Activated T-helper 2 cell treated with anti-CD3 and anti-CD28 coated beads, Interferon-gamma antibody, Interleukin-2, Interleukin-4, amounts not matched to agents 10 μg/mL and 5 μg/mL and 100 μg/mL, durations not matched to agents 14 hours and 24 hours and 36 hours (primary cell): ENCODE measurements at regions not wholly inside any gene's neighbourhood (a gene's known extent, or its start where the extent isn't known, plus 50 kb on each side); places are given as distances from the start of the nearest gene placed in this dataset.
"Not testable (repeated sequence)": the region's sequence is repeated elsewhere in the genome, so short reads cannot be mapped to it uniquely, and the experiment has no call there.

Source experiments
- DNase-seq: peaks from one replicate; pipeline ENCODE4 v3.0.0; 2021; ENCODE audit warnings: low spot score
- H3K27ac Mint-ChIP-seq: one replicate; pipeline ENCODE4 v1.8.0; 2021; ENCODE audit warnings: mixed read lengths
- H3K27me3 Mint-ChIP-seq: one replicate; pipeline ENCODE4 v1.8.0; 2021; ENCODE audit warnings: low read depth, mixed read lengths
- H3K36me3 Mint-ChIP-seq: one replicate; pipeline ENCODE4 v1.8.0; 2021; ENCODE audit warnings: low read depth, mixed read lengths
- H3K4me1 Mint-ChIP-seq: one replicate; pipeline ENCODE4 v1.8.0; 2021; ENCODE audit warnings: low read depth, mixed read lengths
- H3K4me3 Mint-ChIP-seq: one replicate; pipeline ENCODE4 v1.8.0; 2021; ENCODE audit warnings: low read depth, mild to moderate bottlenecking, moderate library complexity, mixed read lengths
- H3K9me3 Mint-ChIP-seq: one replicate; pipeline ENCODE4 v1.8.0; 2021; ENCODE audit warnings: mixed read lengths
- intact Hi-C: fragments of 100-400 bp; cut with micrococcal nuclease; formaldehyde crosslinking; loops from one replicate; pipeline ENCODE4 v1.15.1; 2023

GRCh38 chr18:29841631-29842030 is 1200.9 kb downstream of the DSC3 start:
- Mint-ChIP-seq H3K4me3 (no peak overlapping the region), H3K27ac (no peak overlapping the region), H3K36me3 (no peaks in the 10 kb centered on the region), H3K4me1 (no peaks in the 10 kb centered on the region), H3K9me3 (peaks cover 32% of the 10 kb centered on the region), H3K27me3 (no peaks in the 10 kb centered on the region)
- DNase-seq: no peak
- intact Hi-C loops: no loop called here

DNA sequence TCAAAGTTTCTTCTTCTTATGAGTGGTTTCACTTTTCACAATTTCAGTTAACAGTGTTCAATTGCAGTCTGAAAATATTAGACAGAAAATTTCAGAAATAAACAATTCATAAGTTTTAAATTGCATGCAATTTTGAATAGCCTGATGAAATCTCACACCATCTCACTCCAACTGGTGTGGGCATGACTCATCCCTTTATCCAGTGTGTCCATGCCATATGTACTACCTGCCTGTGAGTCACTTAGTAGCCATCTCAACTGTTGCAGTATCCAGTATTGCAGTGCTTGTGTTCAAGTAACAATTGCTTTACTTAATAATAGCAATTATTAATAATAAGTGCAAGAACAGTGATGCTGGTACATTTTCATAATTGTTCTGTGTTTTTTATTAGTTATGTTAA is 1202.5 kb downstream of the DSC3 start:
- no peaks in the 10 kb centered on the region for H3K4me1 Mint-ChIP-seq
- H3K9me3 Mint-ChIP-seq: peaks cover 35% of the 10 kb centered on the region
- H3K27ac Mint-ChIP-seq: no peak overlapping the region
- no peak for DNase-seq
- H3K36me3 Mint-ChIP-seq: no peaks in the 10 kb centered on the region
- intact Hi-C loops: no loop called here
- H3K4me3 Mint-ChIP-seq: no peak overlapping the region
- no peaks in the 10 kb centered on the region for H3K27me3 Mint-ChIP-seq

- intact Hi-C loops, DNase-seq, H3K27ac Mint-ChIP-seq, H3K36me3 Mint-ChIP-seq, H3K27me3 Mint-ChIP-seq, H3K4me1 Mint-ChIP-seq, H3K4me3 Mint-ChIP-seq: not testable (repeated sequence)
- H3K9me3 Mint-ChIP-seq: peaks cover 43% of the 10 kb centered on the region
Observed at GRCh38 chr18:29838961-29839360, 1203.6 kb downstream of the DSC3 start.

GRCh38 chr18:29838556-29838955 is 1204.0 kb downstream of the DSC3 start:
- Mint-ChIP-seq H3K4me1 (no peaks in the 10 kb centered on the region), H3K4me3 (no peak overlapping the region), H3K27me3 (no peaks in the 10 kb centered on the region), H3K36me3 (no peaks in the 10 kb centered on the region), H3K27ac (no peak overlapping the region), H3K9me3 (peaks cover 45% of the 10 kb centered on the region)
- intact Hi-C loops: no loop called here
- DNase-seq: no peak

DNA sequence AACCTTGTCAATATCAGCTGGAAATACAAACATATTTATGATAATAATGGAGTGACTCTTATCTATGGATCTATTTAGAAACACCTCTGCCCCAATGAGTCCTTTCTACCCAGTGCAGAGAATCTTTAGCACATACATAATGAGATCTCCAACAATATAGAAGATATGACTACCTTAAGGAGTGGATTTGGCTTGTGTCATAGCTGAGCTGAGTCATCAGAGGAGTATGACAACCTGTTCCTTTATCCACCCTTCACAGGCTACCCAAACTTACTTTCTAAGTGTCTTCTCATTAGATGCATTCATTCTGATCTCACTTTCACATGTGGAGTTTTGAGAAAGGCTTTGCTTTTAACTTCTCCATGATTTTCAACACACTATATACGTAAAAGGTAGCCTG is 1218.9 kb downstream of the DSC3 start:
- Mint-ChIP-seq H3K27me3 (no peaks in the 10 kb centered on the region), H3K36me3 (no peaks in the 10 kb centered on the region), H3K27ac (no peak overlapping the region), H3K4me3 (no peak overlapping the region), H3K4me1 (no peaks in the 10 kb centered on the region), H3K9me3 (peaks cover 61% of the 10 kb centered on the region)
- intact Hi-C loops: no loop called here
- DNase-seq: no peak

GRCh38 chr18:29821544-29821943 is 1221.0 kb downstream of the DSC3 start:
- H3K4me1 Mint-ChIP-seq: no peaks in the 10 kb centered on the region
- H3K36me3 Mint-ChIP-seq: no peaks in the 10 kb centered on the region
- DNase-seq: no peak
- peaks cover 65% of the 10 kb centered on the region for H3K9me3 Mint-ChIP-seq
- no peaks in the 10 kb centered on the region for H3K27me3 Mint-ChIP-seq
- H3K4me3 Mint-ChIP-seq: no peak overlapping the region
- H3K27ac Mint-ChIP-seq: no peak overlapping the region
- intact Hi-C loops: no loop called here

DNA sequence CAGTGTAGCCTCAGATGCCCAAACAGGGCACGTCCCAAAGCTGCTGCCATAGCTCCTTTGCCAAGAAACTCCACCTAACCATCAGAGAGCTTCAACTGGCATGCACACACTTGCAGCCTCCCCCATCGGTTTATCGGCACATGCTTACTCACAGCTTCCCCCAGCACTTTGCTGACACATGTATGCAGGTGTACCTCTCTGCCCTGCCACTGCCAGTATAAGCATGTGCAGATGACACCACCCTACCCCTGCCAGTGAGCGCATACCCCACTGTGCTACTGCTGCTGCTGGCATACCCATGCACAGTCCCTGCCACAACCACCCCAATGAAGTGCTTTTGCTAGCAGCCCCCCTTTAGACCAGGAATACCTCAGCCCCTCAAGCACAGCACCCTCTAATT is 1231.0 kb downstream of the DSC3 start:
- Mint-ChIP-seq H3K9me3 (peaks cover 65% of the 10 kb centered on the region), H3K36me3 (no peaks in the 10 kb centered on the region), H3K27ac (no peak overlapping the region), H3K4me3 (no peak overlapping the region), H3K27me3 (no peaks in the 10 kb centered on the region), H3K4me1 (no peaks in the 10 kb centered on the region)
- no peak for DNase-seq
- intact Hi-C loops: no loop called here

- Mint-ChIP-seq H3K36me3 (no peaks in the 10 kb centered on the region), H3K27ac (no peak overlapping the region), H3K27me3 (no peaks in the 10 kb centered on the region), H3K4me3 (no peak overlapping the region), H3K4me1 (no peaks in the 10 kb centered on the region), H3K9me3 (peaks cover 19% of the 10 kb centered on the region)
- intact Hi-C loops: no loop called here
- DNase-seq: no peak
Observed at GRCh38 chr18:29780816-29781215, 1261.7 kb downstream of the DSC3 start.

GRCh38 chr18:29779096-29779495 is 1263.4 kb downstream of the DSC3 start:
- H3K9me3 Mint-ChIP-seq: peaks cover 23% of the 10 kb centered on the region
- H3K27me3 Mint-ChIP-seq: no peaks in the 10 kb centered on the region
- DNase-seq: no peak
- intact Hi-C loops: no loop called here
- no peak overlapping the region for H3K27ac Mint-ChIP-seq
- H3K4me1 Mint-ChIP-seq: no peaks in the 10 kb centered on the region
- H3K4me3 Mint-ChIP-seq: no peak overlapping the region
- no peaks in the 10 kb centered on the region for H3K36me3 Mint-ChIP-seq

- DNase-seq: no peak
- Mint-ChIP-seq H3K27ac (no peak overlapping the region), H3K27me3 (no peaks in the 10 kb centered on the region), H3K4me3 (no peak overlapping the region), H3K4me1 (no peaks in the 10 kb centered on the region), H3K9me3 (peaks cover 37% of the 10 kb centered on the region), H3K36me3 (no peaks in the 10 kb centered on the region)
- intact Hi-C loops: no loop called here
Observed at GRCh38 chr18:29753379-29753778, 1289.2 kb downstream of the DSC3 start.

DNA sequence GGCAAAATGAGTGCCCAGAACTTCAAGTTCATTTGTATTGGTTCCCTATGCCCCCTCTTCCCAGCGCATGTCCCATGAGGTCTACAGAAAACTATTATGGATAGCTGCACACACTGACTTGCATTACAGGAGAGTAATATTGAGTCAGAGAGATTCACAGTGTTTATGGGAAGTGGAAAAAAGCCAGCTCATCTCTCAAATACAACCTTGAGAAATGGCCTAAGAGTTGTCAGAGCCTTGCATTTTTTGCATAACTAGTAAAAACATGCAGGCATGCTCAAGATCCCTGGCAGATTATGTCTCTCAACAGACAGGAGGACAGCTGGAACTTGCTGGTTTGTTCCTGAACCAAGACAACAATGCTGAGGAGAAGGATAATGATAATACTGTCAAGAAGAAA is 1292.8 kb downstream of the DSC3 start:
- intact Hi-C loops: no loop called here
- H3K27me3 Mint-ChIP-seq: no peaks in the 10 kb centered on the region
- H3K27ac Mint-ChIP-seq: no peak overlapping the region
- H3K9me3 Mint-ChIP-seq: peaks cover 39% of the 10 kb centered on the region
- DNase-seq: no peak
- no peaks in the 10 kb centered on the region for H3K36me3 Mint-ChIP-seq
- no peak overlapping the region for H3K4me3 Mint-ChIP-seq
- no peaks in the 10 kb centered on the region for H3K4me1 Mint-ChIP-seq

- DNase-seq: no peak
- no peaks in the 10 kb centered on the region for H3K4me1 Mint-ChIP-seq
- no peaks in the 10 kb centered on the region for H3K27me3 Mint-ChIP-seq
- peaks cover 42% of the 10 kb centered on the region for H3K9me3 Mint-ChIP-seq
- no peaks in the 10 kb centered on the region for H3K36me3 Mint-ChIP-seq
- no peak overlapping the region for H3K27ac Mint-ChIP-seq
- intact Hi-C loops: no loop called here
- H3K4me3 Mint-ChIP-seq: no peak overlapping the region
Observed at GRCh38 chr18:29741461-29741860, 1301.1 kb downstream of the DSC3 start.

- H3K9me3 Mint-ChIP-seq: peaks cover 66% of the 10 kb centered on the region
- H3K27me3 Mint-ChIP-seq: no peaks in the 10 kb centered on the region
- no peaks in the 10 kb centered on the region for H3K4me1 Mint-ChIP-seq
- H3K27ac Mint-ChIP-seq: no peak overlapping the region
- no peak for DNase-seq
- intact Hi-C loops: no loop called here
- H3K4me3 Mint-ChIP-seq: no peak overlapping the region
- H3K36me3 Mint-ChIP-seq: no peaks in the 10 kb centered on the region
Observed at GRCh38 chr18:29737620-29738019, 1304.9 kb downstream of the DSC3 start.

- H3K4me3 Mint-ChIP-seq: no peak overlapping the region
- peaks cover 67% of the 10 kb centered on the region for H3K9me3 Mint-ChIP-seq
- H3K27ac Mint-ChIP-seq: no peak overlapping the region
- H3K36me3 Mint-ChIP-seq: no peaks in the 10 kb centered on the region
- intact Hi-C loops: no loop called here
- no peak for DNase-seq
- H3K27me3 Mint-ChIP-seq: no peaks in the 10 kb centered on the region
- H3K4me1 Mint-ChIP-seq: no peaks in the 10 kb centered on the region
Observed at GRCh38 chr18:29737190-29737589, 1305.4 kb downstream of the DSC3 start.
